Neutrophil (primary cell): ENCODE measurements at regions not wholly inside any gene's neighbourhood (a gene's known extent, or its start where the extent isn't known, plus 50 kb on each side); places are given as distances from the start of the nearest gene placed in this dataset.

ENCODE experiments used
- H3K27ac ChIP-seq: fragments of 200-600 bp; sonication (generic); 2 replicates; pipeline ENCODE4 v1.5.1; 2016; ENCODE audit warnings: mild to moderate bottlenecking, moderate library complexity
- H3K27me3 ChIP-seq: fragments of 200-600 bp; sonication (generic); 2 replicates; pipeline ENCODE4 v1.6.0; 2016; ENCODE audit warnings: mild to moderate bottlenecking
- H3K36me3 ChIP-seq: fragments of 200-600 bp; sonication (generic); 2 replicates; pipeline ENCODE4 v1.5.1; 2017
- H3K4me1 ChIP-seq, 2 experiments: fragments of 200-600 bp in 1 of 2; sonication (generic) in 1 of 2; 1 replicate in 1 of 2; 2 replicates in 1 of 2; pipeline versions ENCODE4 v1.5.1 to v1.6.1; 2013 to 2016; ENCODE audit warnings: low read depth in 1 of 2, low read length in 1 of 2, mild to moderate bottlenecking in 1 of 2, moderate library complexity in 1 of 2; ENCODE audit not compliant: control insufficient read depth in 1 of 2, insufficient read depth in 1 of 2
- H3K4me3 ChIP-seq, 2 experiments: fragments of 200-600 bp in 1 of 2; sonication (generic) in 1 of 2; 1 replicate in 1 of 2; 2 replicates in 1 of 2; pipeline ENCODE4 v1.5.1; 2013 to 2016; ENCODE audit warnings: low read depth in 1 of 2, low read length in 1 of 2, mild to moderate bottlenecking in 1 of 2, moderate library complexity in 1 of 2
- H3K9me3 ChIP-seq: fragments of 200-600 bp; sonication (generic); 2 replicates; pipeline ENCODE4 v1.5.1; 2016
- TF ChIP-seq, protein P1 (sequence below): fragments of 200-600 bp; sonication (generic); IDR thresholded peaks from 2 replicates; pipeline ENCODE4 v1.5.1; 2016; ENCODE audit warnings: antibody characterized with exemption

DNA sequence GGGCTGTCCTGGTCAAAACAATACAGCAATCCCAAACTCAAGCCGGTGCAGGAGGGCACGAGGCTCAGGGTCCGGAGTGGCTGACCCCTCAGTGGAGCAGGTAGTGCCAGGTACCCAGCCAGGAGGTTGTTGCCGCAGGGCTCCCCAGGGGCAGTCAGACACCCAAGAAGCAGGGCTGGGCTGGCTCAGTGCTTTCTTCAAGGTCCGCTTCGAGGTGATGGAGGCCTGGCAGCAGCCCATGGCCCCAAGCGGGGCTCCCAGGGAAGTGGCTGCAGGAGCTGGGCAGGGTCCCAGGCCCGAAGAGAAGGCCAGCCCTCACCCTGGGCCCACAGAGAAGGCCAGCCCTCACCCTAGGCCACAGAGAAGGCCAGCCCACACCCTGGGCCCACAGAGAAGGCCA lies 55.3 kb upstream of the COPS8 start:
- Histone ChIP-seq H3K27me3 (no peaks in the 10 kb centered on the region), H3K27ac (no peak overlapping the region), H3K4me1 (peaks cover 5 to 7% of the 10 kb centered on the region in 2 experiments), H3K36me3 (no peaks in the 10 kb centered on the region), H3K9me3 (no peaks in the 10 kb centered on the region), H3K4me3 (no peak overlapping the region)
- TF ChIP-seq, protein P1, sequence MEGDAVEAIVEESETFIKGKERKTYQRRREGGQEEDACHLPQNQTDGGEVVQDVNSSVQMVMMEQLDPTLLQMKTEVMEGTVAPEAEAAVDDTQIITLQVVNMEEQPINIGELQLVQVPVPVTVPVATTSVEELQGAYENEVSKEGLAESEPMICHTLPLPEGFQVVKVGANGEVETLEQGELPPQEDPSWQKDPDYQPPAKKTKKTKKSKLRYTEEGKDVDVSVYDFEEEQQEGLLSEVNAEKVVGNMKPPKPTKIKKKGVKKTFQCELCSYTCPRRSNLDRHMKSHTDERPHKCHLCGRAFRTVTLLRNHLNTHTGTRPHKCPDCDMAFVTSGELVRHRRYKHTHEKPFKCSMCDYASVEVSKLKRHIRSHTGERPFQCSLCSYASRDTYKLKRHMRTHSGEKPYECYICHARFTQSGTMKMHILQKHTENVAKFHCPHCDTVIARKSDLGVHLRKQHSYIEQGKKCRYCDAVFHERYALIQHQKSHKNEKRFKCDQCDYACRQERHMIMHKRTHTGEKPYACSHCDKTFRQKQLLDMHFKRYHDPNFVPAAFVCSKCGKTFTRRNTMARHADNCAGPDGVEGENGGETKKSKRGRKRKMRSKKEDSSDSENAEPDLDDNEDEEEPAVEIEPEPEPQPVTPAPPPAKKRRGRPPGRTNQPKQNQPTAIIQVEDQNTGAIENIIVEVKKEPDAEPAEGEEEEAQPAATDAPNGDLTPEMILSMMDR, result no peak

GRCh38 chr2:237033536-237034060 lies 52.1 kb upstream of the COPS8 start:
- Histone ChIP-seq H3K27me3 (no peaks in the 10 kb centered on the region), H3K9me3 (no peaks in the 10 kb centered on the region), H3K36me3 (no peaks in the 10 kb centered on the region), H3K27ac (no peak overlapping the region), H3K4me3 (no peak overlapping the region), H3K4me1 (no peaks in the 10 kb centered on the region)
- TF ChIP-seq, protein P1, result no peak

GRCh38 chr2:237035781-237036475 lies 49.8 kb upstream of the COPS8 start:
- TF ChIP-seq, protein P1, result no peak
- H3K4me1 ChIP-seq, result no peaks in the 10 kb centered on the region
- no peak overlapping the region for H3K4me3 ChIP-seq

More at GRCh38 chr2:237035781-237036475, 49.8 kb upstream of the COPS8 start:
- Histone ChIP-seq H3K36me3 (no peaks in the 10 kb centered on the region), H3K27me3 (no peaks in the 10 kb centered on the region), H3K27ac (no peak overlapping the region), H3K9me3 (no peaks in the 10 kb centered on the region)
